Midbrain (tissue), 1 donor: ENCODE measurements at regions not wholly inside any gene's neighbourhood (a gene's known extent, or its start where the extent isn't known, plus 50 kb on each side); places are given as distances from the start of the nearest gene placed in this dataset.
A peak's percentile ranks its signal among the peaks of the same experiment; 100 is the strongest.

Experiments used
- DNase-seq: peaks from one replicate; lab custom pipeline; 2025; lab: John Stamatoyannopoulos, UW

- no peak for DNase-seq
Measured at GRCh38 chr6:128827675-128828464, 55.1 kb upstream of the LAMA2 start.

- DNase-seq: no peak
Measured at GRCh38 chr6:128826606-128827005, 56.3 kb upstream of the LAMA2 start.

- DNase-seq: no peak
Measured at GRCh38 chr6:128822271-128822670, 60.7 kb upstream of the LAMA2 start.

GRCh38 chr6:128821116-128821515 lies 61.8 kb upstream of the LAMA2 start:
- no peak for DNase-seq

- no peak for DNase-seq
Measured at GRCh38 chr6:128808856-128809255, 74.1 kb upstream of the LAMA2 start.

GRCh38 chr6:128807577-128807976 lies 75.4 kb upstream of the LAMA2 start:
- peak; percentile 6 for DNase-seq

GRCh38 chr6:128806261-128806660 lies 76.7 kb upstream of the LAMA2 start:
- DNase-seq: no peak

GRCh38 chr6:128803911-128804310 lies 79.0 kb upstream of the LAMA2 start:
- DNase-seq: no peak

- no peak for DNase-seq
Measured at GRCh38 chr6:128801621-128802020, 81.3 kb upstream of the LAMA2 start.

GRCh38 chr6:128784266-128784665 lies 98.7 kb upstream of the LAMA2 start:
- no peak for DNase-seq

- no peak for DNase-seq
Measured at GRCh38 chr6:128768187-128768586, 114.8 kb upstream of the LAMA2 start.

GRCh38 chr6:128767705-128768104 lies 115.2 kb upstream of the LAMA2 start:
- DNase-seq: no peak

GRCh38 chr6:128767150-128767549 lies 115.8 kb upstream of the LAMA2 start:
- no peak for DNase-seq

- no peak for DNase-seq
Measured at GRCh38 chr6:128763599-128764300, 119.2 kb upstream of the LAMA2 start.

GRCh38 chr6:128759901-128760300 lies 123.0 kb upstream of the LAMA2 start:
- no peak for DNase-seq

GRCh38 chr6:128759447-128759846 lies 123.5 kb upstream of the LAMA2 start:
- no peak for DNase-seq

- DNase-seq: no peak
Measured at GRCh38 chr6:128757961-128758360, 125.0 kb upstream of the LAMA2 start.

- DNase-seq: no peak
Measured at GRCh38 chr6:128754658-128755256, 128.2 kb upstream of the LAMA2 start.

- DNase-seq: peak; percentile 43
Measured at GRCh38 chr6:128743974-128744765, 138.8 kb upstream of the LAMA2 start.

- DNase-seq: no peak
Measured at GRCh38 chr6:128742900-128743299, 140.0 kb upstream of the LAMA2 start.

- no peak for DNase-seq
Measured at GRCh38 chr6:128740951-128741350, 142.0 kb upstream of the LAMA2 start.

- no peak for DNase-seq
Measured at GRCh38 chr6:128739112-128739511, 143.8 kb upstream of the LAMA2 start.
